Activated CD4-positive, alpha-beta T cell treated with anti-CD3 and anti-CD28 coated beads, Interleukin-2, amount 10 ng/mL, durations not matched to agents 24 days and 14 days (primary cell): ENCODE measurements at regions not wholly inside any gene's neighbourhood (a gene's known extent, or its start where the extent isn't known, plus 50 kb on each side); places are given as distances from the start of the nearest gene placed in this dataset.

ENCODE experiments used
- DNase-seq: peaks from one replicate; pipeline ENCODE4 v3.0.0; 2022
- H3K27ac Mint-ChIP-seq: one replicate; pipeline ENCODE4 v1.8.0; 2022; ENCODE audit warnings: mild to moderate bottlenecking, mixed read lengths
- H3K27me3 Mint-ChIP-seq: one replicate; pipeline ENCODE4 v1.8.0; 2022; ENCODE audit warnings: mixed read lengths
- H3K36me3 Mint-ChIP-seq: one replicate; pipeline ENCODE4 v1.8.0; 2022; ENCODE audit warnings: low read depth, mild to moderate bottlenecking, mixed read lengths
- H3K4me1 Mint-ChIP-seq: one replicate; pipeline ENCODE4 v1.8.0; 2021; ENCODE audit warnings: mixed read lengths
- H3K4me3 Mint-ChIP-seq: one replicate; pipeline ENCODE4 v1.8.0; 2022; ENCODE audit warnings: mild to moderate bottlenecking, moderate library complexity, mixed read lengths
- H3K9me3 Mint-ChIP-seq: one replicate; pipeline ENCODE4 v1.8.0; 2021; ENCODE audit warnings: mixed read lengths
- intact Hi-C: fragments of 100-400 bp; cut with micrococcal nuclease; formaldehyde crosslinking; loops from one replicate; pipeline ENCODE4 v1.15.1; 2023

- intact Hi-C loops: no loop called here
- Mint-ChIP-seq H3K4me3 (no peak overlapping the region), H3K4me1 (no peaks in the 10 kb centered on the region), H3K27me3 (no peaks in the 10 kb centered on the region), H3K36me3 (no peaks in the 10 kb centered on the region), H3K27ac (no peak overlapping the region), H3K9me3 (no peaks in the 10 kb centered on the region)
- DNase-seq: no peak
These were observed 863.4 kb downstream of the DHX35 start for GRCh38 chr20:39825524-39825923.

- H3K4me3 Mint-ChIP-seq: no peak overlapping the region
- intact Hi-C loops: no loop called here
- no peak overlapping the region for H3K27ac Mint-ChIP-seq
These were observed 861.1 kb downstream of the DHX35 start for GRCh38 chr20:39823224-39823623.

GRCh38 chr20:39822667-39823066 lies 860.5 kb downstream of the DHX35 start:
- Mint-ChIP-seq H3K27ac (no peak overlapping the region), H3K36me3 (no peaks in the 10 kb centered on the region), H3K27me3 (no peaks in the 10 kb centered on the region), H3K4me1 (no peaks in the 10 kb centered on the region), H3K9me3 (no peaks in the 10 kb centered on the region), H3K4me3 (no peak overlapping the region)
- DNase-seq: no peak
- intact Hi-C loops: no loop called here

More at GRCh38 chr20:39823224-39823623, 861.1 kb downstream of the DHX35 start:
- no peaks in the 10 kb centered on the region for H3K27me3 Mint-ChIP-seq
- no peaks in the 10 kb centered on the region for H3K9me3 Mint-ChIP-seq
- DNase-seq: no peak
- H3K36me3 Mint-ChIP-seq: no peaks in the 10 kb centered on the region
- H3K4me1 Mint-ChIP-seq: no peaks in the 10 kb centered on the region

- H3K36me3 Mint-ChIP-seq: no peaks in the 10 kb centered on the region
- intact Hi-C loops: no loop called here
- no peak overlapping the region for H3K4me3 Mint-ChIP-seq
- DNase-seq: no peak
- H3K4me1 Mint-ChIP-seq: no peaks in the 10 kb centered on the region
- no peak overlapping the region for H3K27ac Mint-ChIP-seq
- H3K9me3 Mint-ChIP-seq: no peaks in the 10 kb centered on the region
- no peaks in the 10 kb centered on the region for H3K27me3 Mint-ChIP-seq
These were observed 851.2 kb downstream of the DHX35 start for GRCh38 chr20:39813190-39813829.

- no peaks in the 10 kb centered on the region for H3K36me3 Mint-ChIP-seq
- H3K27ac Mint-ChIP-seq: no peak overlapping the region
These were observed 850.0 kb downstream of the DHX35 start for GRCh38 chr20:39812116-39812515.

GRCh38 chr20:39810309-39810708 lies 848.2 kb downstream of the DHX35 start:
- Mint-ChIP-seq H3K27me3 (no peaks in the 10 kb centered on the region), H3K36me3 (no peaks in the 10 kb centered on the region), H3K4me1 (no peaks in the 10 kb centered on the region), H3K27ac (no peak overlapping the region), H3K4me3 (no peak overlapping the region), H3K9me3 (no peaks in the 10 kb centered on the region)
- intact Hi-C loops: no loop called here
- DNase-seq: no peak

More at GRCh38 chr20:39812116-39812515, 850.0 kb downstream of the DHX35 start:
- Mint-ChIP-seq H3K4me1 (no peaks in the 10 kb centered on the region), H3K4me3 (no peak overlapping the region), H3K9me3 (no peaks in the 10 kb centered on the region), H3K27me3 (no peaks in the 10 kb centered on the region)
- DNase-seq: no peak
- intact Hi-C loops: no loop called here

- no peak for DNase-seq
- Mint-ChIP-seq H3K36me3 (no peaks in the 10 kb centered on the region), H3K27ac (no peak overlapping the region), H3K4me1 (no peaks in the 10 kb centered on the region), H3K27me3 (no peaks in the 10 kb centered on the region), H3K9me3 (no peaks in the 10 kb centered on the region), H3K4me3 (no peak overlapping the region)
- intact Hi-C loops: no loop called here
These were observed 846.5 kb downstream of the DHX35 start for GRCh38 chr20:39808613-39809012.

- no peaks in the 10 kb centered on the region for H3K9me3 Mint-ChIP-seq
- H3K4me3 Mint-ChIP-seq: no peak overlapping the region
- no peaks in the 10 kb centered on the region for H3K36me3 Mint-ChIP-seq
- intact Hi-C loops: no loop called here
- H3K27ac Mint-ChIP-seq: no peak overlapping the region
- DNase-seq: no peak
- H3K4me1 Mint-ChIP-seq: no peaks in the 10 kb centered on the region
- H3K27me3 Mint-ChIP-seq: no peaks in the 10 kb centered on the region
These were observed 838.4 kb downstream of the DHX35 start for GRCh38 chr20:39800548-39800947.

- Mint-ChIP-seq H3K27me3 (no peaks in the 10 kb centered on the region), H3K27ac (no peak overlapping the region), H3K36me3 (no peaks in the 10 kb centered on the region), H3K4me1 (no peaks in the 10 kb centered on the region), H3K4me3 (no peak overlapping the region), H3K9me3 (no peaks in the 10 kb centered on the region)
- intact Hi-C loops: no loop called here
- no peak for DNase-seq
These were observed 838.0 kb downstream of the DHX35 start for GRCh38 chr20:39800111-39800510.

- DNase-seq: no peak
- no peaks in the 10 kb centered on the region for H3K4me1 Mint-ChIP-seq
- intact Hi-C loops: no loop called here
- no peak overlapping the region for H3K27ac Mint-ChIP-seq
- no peaks in the 10 kb centered on the region for H3K27me3 Mint-ChIP-seq
- no peak overlapping the region for H3K4me3 Mint-ChIP-seq
- H3K36me3 Mint-ChIP-seq: no peaks in the 10 kb centered on the region
- no peaks in the 10 kb centered on the region for H3K9me3 Mint-ChIP-seq
These were observed 837.3 kb downstream of the DHX35 start for GRCh38 chr20:39799366-39799965.

- no peaks in the 10 kb centered on the region for H3K4me1 Mint-ChIP-seq
- no peak for DNase-seq
- no peak overlapping the region for H3K27ac Mint-ChIP-seq
- no peaks in the 10 kb centered on the region for H3K27me3 Mint-ChIP-seq
- no peaks in the 10 kb centered on the region for H3K9me3 Mint-ChIP-seq
- no peak overlapping the region for H3K4me3 Mint-ChIP-seq
- intact Hi-C loops: no loop called here
- no peaks in the 10 kb centered on the region for H3K36me3 Mint-ChIP-seq
These were observed 833.5 kb downstream of the DHX35 start for GRCh38 chr20:39795401-39796272.

GRCh38 chr20:39792334-39792733 lies 830.2 kb downstream of the DHX35 start:
- Mint-ChIP-seq H3K27me3 (no peaks in the 10 kb centered on the region), H3K4me3 (no peak overlapping the region), H3K9me3 (no peaks in the 10 kb centered on the region), H3K4me1 (no peaks in the 10 kb centered on the region), H3K36me3 (no peaks in the 10 kb centered on the region), H3K27ac (no peak overlapping the region)
- intact Hi-C loops: no loop called here
- no peak for DNase-seq

GRCh38 chr20:39789411-39789810 lies 827.3 kb downstream of the DHX35 start:
- Mint-ChIP-seq H3K4me3 (no peak overlapping the region), H3K9me3 (no peaks in the 10 kb centered on the region), H3K4me1 (no peaks in the 10 kb centered on the region), H3K27ac (no peak overlapping the region), H3K27me3 (no peaks in the 10 kb centered on the region), H3K36me3 (no peaks in the 10 kb centered on the region)
- intact Hi-C loops: no loop called here
- no peak for DNase-seq

GRCh38 chr20:39785252-39785917 lies 823.2 kb downstream of the DHX35 start:
- H3K27me3 Mint-ChIP-seq: no peaks in the 10 kb centered on the region
- intact Hi-C loops: no loop called here
- H3K36me3 Mint-ChIP-seq: no peaks in the 10 kb centered on the region
- no peak overlapping the region for H3K4me3 Mint-ChIP-seq
- no peaks in the 10 kb centered on the region for H3K4me1 Mint-ChIP-seq
- H3K9me3 Mint-ChIP-seq: peaks cover 3% of the 10 kb centered on the region
- DNase-seq: no peak
- no peak overlapping the region for H3K27ac Mint-ChIP-seq
